H1 (cell line): ENCODE measurements at regions not wholly inside any gene's neighbourhood (a gene's known extent, or its start where the extent isn't known, plus 50 kb on each side); places are given as distances from the start of the nearest gene placed in this dataset.

Experiments used
- BRCA1 ChIP-seq: IDR thresholded peaks from 2 replicates; pipeline ENCODE4 v1.6.1; 2012; ENCODE audit warnings: low read depth, low read length, improper control_type of control experiment
- EP300 ChIP-seq, 2 experiments: IDR thresholded peaks; 1 replicate in 1 of 2; 2 replicates in 1 of 2; pipeline ENCODE4 v1.6.1; 2011 to 2012; ENCODE audit warnings: low read depth in 2 of 2, low read length in 2 of 2, mild to moderate bottlenecking in 2 of 2, borderline replicate concordance in 1 of 2, inconsistent platforms in 1 of 2, moderate library complexity in 1 of 2
- GABPA ChIP-seq: IDR thresholded peaks from 2 replicates; pipeline ENCODE4 v1.6.1; 2011; ENCODE audit warnings: mild to moderate bottlenecking, low read length, moderate library complexity, borderline replicate concordance; ENCODE audit not compliant: insufficient read depth
- MAFK ChIP-seq: IDR thresholded peaks from 2 replicates; pipeline ENCODE4 v1.6.1; 2012; ENCODE audit warnings: low read depth, mild to moderate bottlenecking, improper control_type of control experiment, low read length
- POLR2A ChIP-seq, 2 experiments: IDR thresholded peaks; 1 replicate in 1 of 2; 2 replicates in 1 of 2; pipeline ENCODE4 v1.6.1; 2011; ENCODE audit warnings: low read depth in 2 of 2, low read length in 2 of 2, mild to moderate bottlenecking in 2 of 2; ENCODE audit errors: control extremely low read depth in 1 of 2
- POLR2AphosphoS5 ChIP-seq: IDR thresholded peaks from 2 replicates; pipeline ENCODE4 v1.6.1; 2011; ENCODE audit warnings: low read depth, low read length
- SP1 ChIP-seq: IDR thresholded peaks from 2 replicates; pipeline ENCODE4 v1.6.1; 2011; ENCODE audit warnings: low read depth, low read length
- TF ChIP-seq, protein P1 (sequence below), 3 experiments: IDR thresholded peaks; 1 replicate in 2 of 3; 2 replicates in 1 of 3; pipeline versions ENCODE4 v1.5.1 to v1.6.1; 2011; ENCODE audit warnings: low read length in 3 of 3, mild to moderate bottlenecking in 3 of 3, inconsistent platforms in 2 of 3, low read depth in 1 of 3, moderate library complexity in 1 of 3; ENCODE audit not compliant: insufficient read depth in 1 of 3; ENCODE audit errors: control extremely low read depth in 1 of 3

GRCh38 chr18:78675231-78675630, 304.4 kb upstream of the SALL3 start:
- TF ChIP-seq POLR2A (IDR thresholded peaks at IDR 0.05; ENCODE audit: control extremely low read depth in 1 of 2, low read depth in 2 of 2, low read length in 2 of 2): no peak
- TF ChIP-seq MAFK: no peak
- TF ChIP-seq, protein P1, sequence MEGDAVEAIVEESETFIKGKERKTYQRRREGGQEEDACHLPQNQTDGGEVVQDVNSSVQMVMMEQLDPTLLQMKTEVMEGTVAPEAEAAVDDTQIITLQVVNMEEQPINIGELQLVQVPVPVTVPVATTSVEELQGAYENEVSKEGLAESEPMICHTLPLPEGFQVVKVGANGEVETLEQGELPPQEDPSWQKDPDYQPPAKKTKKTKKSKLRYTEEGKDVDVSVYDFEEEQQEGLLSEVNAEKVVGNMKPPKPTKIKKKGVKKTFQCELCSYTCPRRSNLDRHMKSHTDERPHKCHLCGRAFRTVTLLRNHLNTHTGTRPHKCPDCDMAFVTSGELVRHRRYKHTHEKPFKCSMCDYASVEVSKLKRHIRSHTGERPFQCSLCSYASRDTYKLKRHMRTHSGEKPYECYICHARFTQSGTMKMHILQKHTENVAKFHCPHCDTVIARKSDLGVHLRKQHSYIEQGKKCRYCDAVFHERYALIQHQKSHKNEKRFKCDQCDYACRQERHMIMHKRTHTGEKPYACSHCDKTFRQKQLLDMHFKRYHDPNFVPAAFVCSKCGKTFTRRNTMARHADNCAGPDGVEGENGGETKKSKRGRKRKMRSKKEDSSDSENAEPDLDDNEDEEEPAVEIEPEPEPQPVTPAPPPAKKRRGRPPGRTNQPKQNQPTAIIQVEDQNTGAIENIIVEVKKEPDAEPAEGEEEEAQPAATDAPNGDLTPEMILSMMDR (IDR thresholded peaks at IDR 0.05; ENCODE audit: control extremely low read depth in 1 of 3, insufficient read depth in 1 of 3, low read depth in 1 of 3, low read length in 3 of 3): no peak
- TF ChIP-seq GABPA: no peak
- no peak for TF ChIP-seq BRCA1
- no peak for TF ChIP-seq EP300 (IDR thresholded peaks at IDR 0.05; ENCODE audit: borderline replicate concordance in 1 of 2, low read depth in 2 of 2, low read length in 2 of 2)
- no peak for TF ChIP-seq SP1
- TF ChIP-seq POLR2AphosphoS5: no peak
